HEK293 (cell line): ENCODE measurements at regions not wholly inside any gene's neighbourhood (a gene's known extent, or its start where the extent isn't known, plus 50 kb on each side); places are given as distances from the start of the nearest gene placed in this dataset.

Experiments used
- FEZF1 ChIP-seq: fragments of 450-650 bp; formaldehyde crosslinking; IDR thresholded peaks from 2 replicates; pipeline ENCODE4 v1.5.1; 2016; ENCODE audit warnings: missing biosample characterization, missing genetic modification characterization
- GLI4 ChIP-seq: fragments of 450-650 bp; formaldehyde crosslinking; IDR thresholded peaks from 2 replicates; pipeline ENCODE4 v1.5.1; 2016; ENCODE audit warnings: missing biosample characterization, missing genetic modification characterization
- HOXA7 ChIP-seq: sonication (generic); formaldehyde crosslinking; IDR thresholded peaks from 2 replicates; pipeline ENCODE4 v1.8.1; 2022; ENCODE audit warnings: missing genetic modification reagents, borderline replicate concordance
- KLF16 ChIP-seq: fragments of 450-650 bp; formaldehyde crosslinking; IDR thresholded peaks from 2 replicates; pipeline ENCODE4 v1.5.1; 2017; ENCODE audit warnings: missing biosample characterization, missing genetic modification characterization
- PRDM10 ChIP-seq: fragments of 450-650 bp; formaldehyde crosslinking; IDR thresholded peaks from 2 replicates; pipeline ENCODE4 v1.5.1; 2016; ENCODE audit warnings: missing biosample characterization, missing genetic modification characterization
- REST ChIP-seq: fragments of 450-650 bp; formaldehyde crosslinking; IDR thresholded peaks from 2 replicates; pipeline ENCODE4 v1.5.1; 2016; ENCODE audit warnings: missing biosample characterization, missing genetic modification characterization
- SCRT1 ChIP-seq: fragments of 450-650 bp; formaldehyde crosslinking; IDR thresholded peaks from 2 replicates; pipeline ENCODE4 v1.5.1; 2016; ENCODE audit warnings: missing biosample characterization, missing genetic modification characterization, borderline replicate concordance
- SCRT2 ChIP-seq: fragments of 450-650 bp; formaldehyde crosslinking; IDR thresholded peaks from 2 replicates; pipeline ENCODE4 v1.5.1; 2016; ENCODE audit warnings: missing biosample characterization, missing genetic modification characterization
- WT1 ChIP-seq: fragments of 450-650 bp; formaldehyde crosslinking; IDR thresholded peaks from 2 replicates; pipeline ENCODE4 v1.5.1; 2016; ENCODE audit warnings: missing biosample characterization, missing genetic modification characterization
- ZNF114 ChIP-seq: fragments of 450-650 bp; formaldehyde crosslinking; IDR thresholded peaks from 2 replicates; pipeline ENCODE4 v1.5.0; 2017; ENCODE audit warnings: missing biosample characterization, missing genetic modification characterization
- ZNF121 ChIP-seq: fragments of 450-650 bp; formaldehyde crosslinking; IDR thresholded peaks from 2 replicates; pipeline ENCODE4 v1.5.1; 2016; ENCODE audit warnings: missing biosample characterization, missing genetic modification characterization
- ZNF16 ChIP-seq: fragments of 450-650 bp; formaldehyde crosslinking; IDR thresholded peaks from 2 replicates; pipeline ENCODE4 v1.5.1; 2016; ENCODE audit warnings: low read depth, missing biosample characterization, missing genetic modification characterization
- ZNF202 ChIP-seq: fragments of 450-650 bp; formaldehyde crosslinking; IDR thresholded peaks from 2 replicates; pipeline ENCODE4 v1.5.1; 2016; ENCODE audit warnings: missing biosample characterization, missing genetic modification characterization, borderline replicate concordance
- ZNF221 ChIP-seq: fragments of 450-650 bp; formaldehyde crosslinking; IDR thresholded peaks from 2 replicates; pipeline ENCODE4 v1.5.1; 2017; ENCODE audit warnings: missing biosample characterization, missing genetic modification characterization, borderline replicate concordance
- ZNF335 ChIP-seq: fragments of 450-650 bp; formaldehyde crosslinking; conservative IDR thresholded peaks from 2 replicates; pipeline ENCODE4 v1.5.1; 2016; ENCODE audit warnings: missing biosample characterization, missing genetic modification characterization
- ZNF37A ChIP-seq: fragments of 450-650 bp; IDR thresholded peaks from 2 replicates; pipeline ENCODE4 v1.5.1; 2018; ENCODE audit warnings: missing biosample characterization, missing genetic modification characterization
- ZNF544 ChIP-seq: fragments of 450-650 bp; formaldehyde crosslinking; IDR thresholded peaks from 2 replicates; pipeline ENCODE4 v1.5.0; 2017; ENCODE audit warnings: missing biosample characterization, missing genetic modification characterization
- ZNF580 ChIP-seq: fragments of 450-650 bp; formaldehyde crosslinking; IDR thresholded peaks from 2 replicates; pipeline ENCODE4 v1.5.1; 2016; ENCODE audit warnings: missing biosample characterization, missing genetic modification characterization
- ZNF585B ChIP-seq: fragments of 450-650 bp; formaldehyde crosslinking; IDR thresholded peaks from 2 replicates; pipeline ENCODE4 v1.5.1; 2016; ENCODE audit warnings: missing biosample characterization, missing genetic modification characterization
- ZNF623 ChIP-seq: fragments of 450-650 bp; formaldehyde crosslinking; IDR thresholded peaks from 2 replicates; pipeline ENCODE4 v1.5.1; 2016; ENCODE audit warnings: missing biosample characterization, missing genetic modification characterization
- ZNF701 ChIP-seq: fragments of 450-650 bp; formaldehyde crosslinking; IDR thresholded peaks from 2 replicates; pipeline ENCODE4 v1.5.1; 2016; ENCODE audit warnings: missing biosample characterization, missing genetic modification characterization
- ZNF768 ChIP-seq: fragments of 450-650 bp; formaldehyde crosslinking; IDR thresholded peaks from 2 replicates; pipeline ENCODE4 v1.5.1; 2018; ENCODE audit warnings: missing biosample characterization, mild to moderate bottlenecking, missing genetic modification characterization
- ZNF777 ChIP-seq: fragments of 450-650 bp; formaldehyde crosslinking; IDR thresholded peaks from 2 replicates; pipeline ENCODE4 v1.5.1; 2017; ENCODE audit warnings: missing biosample characterization, missing genetic modification characterization, borderline replicate concordance
- ZNF785 ChIP-seq: fragments of 450-650 bp; formaldehyde crosslinking; IDR thresholded peaks from 2 replicates; pipeline ENCODE4 v1.5.1; 2016; ENCODE audit warnings: missing biosample characterization, missing genetic modification characterization
- ZNF843 ChIP-seq: fragments of 450-650 bp; formaldehyde crosslinking; IDR thresholded peaks from 2 replicates; pipeline ENCODE4 v1.5.1; 2016; ENCODE audit warnings: missing biosample characterization, missing genetic modification characterization
- TF ChIP-seq, protein P1 (sequence below): fragments of 450-650 bp; formaldehyde crosslinking; IDR thresholded peaks from 2 replicates; pipeline ENCODE4 v1.5.1; 2016; ENCODE audit warnings: missing biosample characterization, missing genetic modification characterization

- TF ChIP-seq ZNF585B (tag by site-specific recombination) (no peak), ZNF768 (tag by site-specific recombination) (no peak), ZNF777 (tag by site-specific recombination) (no peak), ZNF785 (no peak), ZNF701 (tag by site-specific recombination) (no peak), ZNF221 (tag by site-specific recombination) (no peak), SCRT2 (no peak), HOXA7 (CRISPR knock-in tag) (no peak), ZNF843 (tag by site-specific recombination) (no peak), ZNF202 (no peak), ZNF580 (tag by site-specific recombination) (no peak), ZNF544 (no peak), REST (tag by site-specific recombination) (no peak), KLF16 (no peak), ZNF335 (no peak), ZNF121 (tag by site-specific recombination) (no peak), PRDM10 (tag by site-specific recombination) (0 out of 2 replicates have a peak, but pooled peaks have one; percentile 28), ZNF16 (no peak), GLI4 (tag by site-specific recombination) (no peak), ZNF37A (tag by site-specific recombination) (no peak), FEZF1 (tag by site-specific recombination) (peak; percentile 95), WT1 (tag by site-specific recombination) (no peak), ZNF114 (tag by site-specific recombination) (no peak), SCRT1 (tag by site-specific recombination) (no peak), ZNF623 (tag by site-specific recombination) (no peak)
- TF ChIP-seq, protein P1, sequence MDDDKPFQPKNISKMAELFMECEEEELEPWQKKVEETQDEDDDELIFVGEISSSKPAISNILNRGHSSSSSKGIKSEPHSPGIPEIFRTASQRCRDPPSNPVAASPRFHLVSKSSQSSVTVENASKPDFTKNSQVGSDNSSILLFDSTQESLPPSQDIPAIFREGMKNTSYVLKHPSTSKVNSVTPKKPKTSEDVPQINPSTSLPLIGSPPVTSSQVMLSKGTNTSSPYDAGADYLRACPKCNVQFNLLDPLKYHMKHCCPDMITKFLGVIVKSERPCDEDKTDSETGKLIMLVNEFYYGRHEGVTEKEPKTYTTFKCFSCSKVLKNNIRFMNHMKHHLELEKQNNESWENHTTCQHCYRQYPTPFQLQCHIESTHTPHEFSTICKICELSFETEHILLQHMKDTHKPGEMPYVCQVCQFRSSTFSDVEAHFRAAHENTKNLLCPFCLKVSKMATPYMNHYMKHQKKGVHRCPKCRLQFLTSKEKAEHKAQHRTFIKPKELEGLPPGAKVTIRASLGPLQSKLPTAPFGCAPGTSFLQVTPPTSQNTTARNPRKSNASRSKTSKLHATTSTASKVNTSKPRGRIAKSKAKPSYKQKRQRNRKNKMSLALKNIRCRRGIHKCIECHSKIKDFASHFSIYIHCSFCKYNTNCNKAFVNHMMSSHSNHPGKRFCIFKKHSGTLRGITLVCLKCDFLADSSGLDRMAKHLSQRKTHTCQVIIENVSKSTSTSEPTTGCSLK (tag by site-specific recombination), result no peak
- TF ChIP-seq, all 188 proteins: peak for 17
These were observed 267.5 kb downstream of the GATA3 start (continued) for GRCh38 chr10:8321990-8322389.
